ENCODE measurements at regions not wholly inside any gene's neighbourhood (a gene's known extent, or its start where the extent isn't known, plus 50 kb on each side); places are given as distances from the start of the nearest gene placed in this dataset.

- no peak for TF ChIP-seq CTCF (IDR thresholded peaks at IDR 0.05)
Observed at GRCh38 chr1:75996196-75996595, 64.0 kb upstream of the ASB17 start.

GRCh38 chr1:75999034-75999433 lies 66.8 kb upstream of the ASB17 start:
- TF ChIP-seq CTCF (IDR thresholded peaks at IDR 0.05), result no peak

GRCh38 chr1:76003946-76004345 lies 70.6 kb upstream of the ST6GALNAC3 start:
- TF ChIP-seq CTCF (IDR thresholded peaks at IDR 0.05), result no peak

- no peak for TF ChIP-seq CTCF (IDR thresholded peaks at IDR 0.05)
Observed at GRCh38 chr1:76005765-76006164, 68.8 kb upstream of the ST6GALNAC3 start.

DNA sequence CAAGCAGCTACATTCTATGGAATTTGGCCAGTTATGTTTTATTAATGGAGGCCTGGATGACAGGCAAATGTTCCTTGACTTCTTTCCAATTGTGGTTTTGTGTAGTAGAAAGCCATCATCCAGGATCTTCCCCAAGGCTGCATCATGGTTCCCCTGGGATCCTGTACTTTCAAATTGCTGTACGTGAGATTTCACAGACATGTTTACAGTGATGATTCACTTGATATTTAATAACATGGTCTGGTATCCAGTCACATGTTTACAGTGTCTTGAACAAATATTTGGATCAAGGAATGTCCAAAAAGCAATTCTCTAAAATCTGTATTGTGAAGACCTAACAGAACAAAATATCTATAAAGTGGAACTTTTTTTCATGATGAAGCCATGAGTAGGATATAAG lies 68.3 kb upstream of the ST6GALNAC3 start:
- TF ChIP-seq CTCF (IDR thresholded peaks at IDR 0.05), result no peak

- no peak for TF ChIP-seq CTCF (IDR thresholded peaks at IDR 0.05)
Observed at GRCh38 chr1:76010802-76011201, 63.7 kb upstream of the ST6GALNAC3 start.

DNA sequence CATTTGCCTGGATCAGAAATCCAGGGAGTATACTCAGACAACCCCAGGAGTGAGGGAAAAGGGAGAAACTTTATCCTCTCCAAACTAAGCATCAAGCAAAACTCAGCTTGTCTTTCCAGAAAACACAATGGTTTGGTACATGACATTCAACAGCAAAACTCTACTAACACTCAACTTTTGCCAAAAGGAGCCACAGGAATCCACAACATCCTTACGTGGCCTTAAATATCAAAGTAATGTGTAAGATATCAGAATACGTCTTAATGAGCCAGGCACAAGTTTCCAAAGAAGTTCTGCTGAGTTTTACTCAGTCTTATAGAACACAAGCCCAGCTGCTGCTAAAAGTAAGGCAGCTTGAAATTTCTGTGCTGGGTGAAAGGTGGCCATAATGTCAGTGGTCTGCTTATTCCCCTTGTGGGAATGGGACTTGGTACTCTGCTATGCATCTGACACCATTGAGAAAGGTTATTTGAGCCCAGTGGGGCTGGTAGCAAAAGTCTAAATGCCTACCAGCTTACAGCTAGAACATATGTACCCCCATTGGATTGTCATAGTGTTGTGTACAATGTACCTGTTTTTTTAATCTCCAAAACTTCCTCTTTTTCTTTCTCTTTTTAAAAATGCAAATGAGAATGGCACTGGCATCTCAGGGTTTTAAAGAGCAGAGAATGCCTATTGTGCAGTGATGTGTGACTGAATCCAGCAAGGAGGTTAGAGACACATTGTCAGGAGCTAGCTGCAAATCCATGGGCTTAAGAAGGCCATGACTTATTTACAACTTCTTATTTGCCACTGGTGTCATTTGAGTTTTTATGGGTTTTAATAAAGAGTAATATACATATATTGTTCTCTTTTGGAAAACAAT lies 62.0 kb upstream of the ST6GALNAC3 start:
- no peak for TF ChIP-seq CTCF (IDR thresholded peaks at IDR 0.05)

DNA sequence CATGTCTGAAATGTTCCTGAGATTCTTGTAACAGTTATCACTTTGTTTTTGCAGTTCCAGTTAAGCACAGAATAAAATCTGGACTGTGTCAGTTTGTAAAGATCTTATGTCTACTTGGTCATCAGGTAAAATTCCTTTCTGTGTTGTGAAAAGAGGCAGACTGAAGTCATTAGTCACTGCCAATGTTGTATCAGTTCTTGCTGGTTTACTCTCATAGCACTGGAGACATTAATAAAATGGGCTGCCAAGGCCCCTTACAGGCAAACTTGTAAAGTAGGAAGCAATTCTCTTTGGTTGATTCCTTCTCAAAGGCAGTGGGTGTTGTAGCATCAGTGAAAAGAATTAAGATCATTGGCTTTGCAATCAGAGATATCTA lies 61.4 kb upstream of the ST6GALNAC3 start:
- no peak for TF ChIP-seq CTCF (IDR thresholded peaks at IDR 0.05)

Measured in LNCAP (cell line).